ENCODE measurements at regions not wholly inside any gene's neighbourhood (a gene's known extent, or its start where the extent isn't known, plus 50 kb on each side); places are given as distances from the start of the nearest gene placed in this dataset.

DNA sequence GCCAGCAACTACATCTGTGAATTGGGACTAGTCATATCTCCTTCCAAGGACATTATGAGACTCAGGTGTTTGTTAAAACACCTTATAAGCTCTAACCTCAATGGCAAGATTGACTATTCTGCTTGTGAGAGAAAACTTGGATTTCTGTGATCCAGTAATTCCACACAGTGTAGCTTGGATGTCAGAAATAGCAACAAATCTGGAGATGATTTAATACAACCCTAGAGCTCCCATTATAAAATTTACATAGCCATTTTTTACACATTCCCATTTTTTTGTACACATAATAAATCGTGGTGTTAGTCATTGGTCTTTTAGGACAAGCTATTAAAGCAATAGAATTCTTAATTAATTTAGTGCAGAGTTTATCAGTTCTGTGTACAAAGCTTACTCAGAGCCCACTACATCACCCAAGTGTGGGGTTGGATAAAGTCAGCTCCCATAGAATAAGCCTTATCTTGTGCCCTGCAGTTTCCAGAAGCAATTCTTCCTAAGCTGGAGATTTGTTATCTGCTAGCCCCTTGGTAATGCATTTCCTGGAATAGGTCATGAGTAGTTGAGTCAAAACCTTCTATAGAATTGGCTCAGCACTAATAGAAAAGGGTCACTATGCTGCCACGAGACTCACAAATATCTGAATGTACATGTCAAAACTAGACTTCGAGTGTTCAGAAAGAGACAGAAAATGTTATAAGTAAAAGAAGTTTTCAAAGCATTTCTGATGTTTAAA, 434.0 kb upstream of the RUNX1 start:
- TF ChIP-seq, protein P1, sequence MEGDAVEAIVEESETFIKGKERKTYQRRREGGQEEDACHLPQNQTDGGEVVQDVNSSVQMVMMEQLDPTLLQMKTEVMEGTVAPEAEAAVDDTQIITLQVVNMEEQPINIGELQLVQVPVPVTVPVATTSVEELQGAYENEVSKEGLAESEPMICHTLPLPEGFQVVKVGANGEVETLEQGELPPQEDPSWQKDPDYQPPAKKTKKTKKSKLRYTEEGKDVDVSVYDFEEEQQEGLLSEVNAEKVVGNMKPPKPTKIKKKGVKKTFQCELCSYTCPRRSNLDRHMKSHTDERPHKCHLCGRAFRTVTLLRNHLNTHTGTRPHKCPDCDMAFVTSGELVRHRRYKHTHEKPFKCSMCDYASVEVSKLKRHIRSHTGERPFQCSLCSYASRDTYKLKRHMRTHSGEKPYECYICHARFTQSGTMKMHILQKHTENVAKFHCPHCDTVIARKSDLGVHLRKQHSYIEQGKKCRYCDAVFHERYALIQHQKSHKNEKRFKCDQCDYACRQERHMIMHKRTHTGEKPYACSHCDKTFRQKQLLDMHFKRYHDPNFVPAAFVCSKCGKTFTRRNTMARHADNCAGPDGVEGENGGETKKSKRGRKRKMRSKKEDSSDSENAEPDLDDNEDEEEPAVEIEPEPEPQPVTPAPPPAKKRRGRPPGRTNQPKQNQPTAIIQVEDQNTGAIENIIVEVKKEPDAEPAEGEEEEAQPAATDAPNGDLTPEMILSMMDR (IDR thresholded peaks at IDR 0.05) = no peak
- Histone ChIP-seq H3K27ac (no peak overlapping the region), H3K4me3 (no peak overlapping the region)
- no peak for DNase-seq (ENCODE audit: low spot score)

DNA sequence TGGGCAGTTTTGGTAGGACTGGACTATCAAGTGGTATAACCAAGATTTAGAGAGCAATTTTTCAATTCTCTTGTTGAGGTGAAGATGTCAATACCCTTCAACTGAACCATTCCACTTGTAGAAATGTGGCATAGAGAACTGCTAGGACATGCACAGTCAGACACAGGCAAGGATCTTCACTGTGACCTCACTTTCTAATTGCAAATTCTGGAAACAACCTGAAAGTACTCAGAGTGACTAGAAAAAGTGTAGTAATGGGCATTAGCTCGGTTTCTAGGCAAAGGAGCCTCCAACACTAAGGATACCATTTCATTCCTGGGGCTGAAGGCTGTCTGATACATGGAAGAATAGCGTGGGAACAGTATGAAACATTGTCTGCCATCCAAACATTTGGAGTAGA, 433.0 kb upstream of the RUNX1 start:
- no peak for DNase-seq (ENCODE audit: low spot score)
- TF ChIP-seq, protein P1 (IDR thresholded peaks at IDR 0.05) = no peak
- Histone ChIP-seq H3K4me3 (no peak overlapping the region), H3K27ac (no peak overlapping the region)

DNA sequence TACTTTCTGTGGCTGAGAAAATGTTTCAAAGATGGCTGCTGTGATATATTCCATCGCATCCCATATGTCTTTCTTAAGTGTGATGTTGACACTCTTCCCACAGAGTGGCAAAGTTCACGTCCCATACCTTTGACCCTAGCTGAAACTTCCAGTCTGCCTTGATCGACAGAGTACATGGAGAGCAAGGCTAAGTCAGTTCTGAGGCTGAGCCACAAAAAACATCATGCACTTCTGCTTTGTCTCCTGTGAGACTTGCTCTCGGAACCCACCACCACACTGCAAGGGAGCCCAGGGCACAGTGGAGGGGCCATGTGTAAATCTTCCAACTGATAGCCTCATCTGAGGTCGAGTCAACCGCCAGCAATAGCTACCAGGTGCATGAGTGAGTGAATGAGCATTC, 431.9 kb upstream of the RUNX1 start:
- Histone ChIP-seq H3K27ac (no peak overlapping the region), H3K4me3 (no peak overlapping the region)
- no peak for DNase-seq (ENCODE audit: low spot score)
- TF ChIP-seq, protein P1 (IDR thresholded peaks at IDR 0.05) = no peak

DNA sequence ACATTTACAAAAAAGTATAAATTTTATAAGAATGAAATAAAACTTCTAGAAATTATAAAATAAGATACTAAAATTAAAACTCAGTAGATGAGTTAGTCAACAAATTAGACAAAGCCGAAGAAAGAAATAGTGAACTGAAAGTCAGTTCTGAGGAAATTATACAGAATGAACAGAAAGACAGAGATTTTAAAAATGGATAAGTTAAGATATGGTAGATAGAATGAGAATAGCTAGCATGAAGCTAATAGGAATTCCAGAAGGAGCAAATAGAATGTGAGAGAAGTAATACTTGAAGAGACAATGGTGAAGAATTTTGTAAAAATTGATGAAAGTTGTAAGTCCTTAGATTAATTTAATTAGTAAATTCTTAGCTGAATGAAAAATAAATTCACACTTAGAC, 430.4 kb upstream of the RUNX1 start:
- Histone ChIP-seq H3K27ac (no peak overlapping the region), H3K4me3 (no peak overlapping the region)
- TF ChIP-seq, protein P1 (IDR thresholded peaks at IDR 0.05) = no peak
- DNase-seq (ENCODE audit: low spot score) = no peak

DNA sequence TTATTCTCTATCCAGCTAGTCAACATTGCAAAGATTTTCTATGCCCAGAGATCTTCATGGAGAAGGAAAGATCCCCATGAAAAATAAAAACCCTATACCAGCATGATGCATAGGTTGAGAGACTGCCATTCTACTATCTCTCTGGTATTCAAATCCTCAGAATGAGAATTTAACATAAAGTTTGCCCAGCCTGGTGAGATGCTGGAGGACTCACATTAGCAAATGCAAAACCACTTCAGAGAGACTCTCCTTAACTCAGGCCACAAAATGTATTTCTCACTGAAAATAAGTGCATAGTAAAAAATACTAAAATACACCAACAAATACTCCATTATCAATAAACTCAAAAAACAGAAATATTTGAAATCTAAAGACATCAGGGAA, 430.0 kb upstream of the RUNX1 start:
- Histone ChIP-seq H3K4me3 (no peak overlapping the region), H3K27ac (no peak overlapping the region)
- no peak for DNase-seq (ENCODE audit: low spot score)
- TF ChIP-seq, protein P1 (IDR thresholded peaks at IDR 0.05) = no peak

DNA sequence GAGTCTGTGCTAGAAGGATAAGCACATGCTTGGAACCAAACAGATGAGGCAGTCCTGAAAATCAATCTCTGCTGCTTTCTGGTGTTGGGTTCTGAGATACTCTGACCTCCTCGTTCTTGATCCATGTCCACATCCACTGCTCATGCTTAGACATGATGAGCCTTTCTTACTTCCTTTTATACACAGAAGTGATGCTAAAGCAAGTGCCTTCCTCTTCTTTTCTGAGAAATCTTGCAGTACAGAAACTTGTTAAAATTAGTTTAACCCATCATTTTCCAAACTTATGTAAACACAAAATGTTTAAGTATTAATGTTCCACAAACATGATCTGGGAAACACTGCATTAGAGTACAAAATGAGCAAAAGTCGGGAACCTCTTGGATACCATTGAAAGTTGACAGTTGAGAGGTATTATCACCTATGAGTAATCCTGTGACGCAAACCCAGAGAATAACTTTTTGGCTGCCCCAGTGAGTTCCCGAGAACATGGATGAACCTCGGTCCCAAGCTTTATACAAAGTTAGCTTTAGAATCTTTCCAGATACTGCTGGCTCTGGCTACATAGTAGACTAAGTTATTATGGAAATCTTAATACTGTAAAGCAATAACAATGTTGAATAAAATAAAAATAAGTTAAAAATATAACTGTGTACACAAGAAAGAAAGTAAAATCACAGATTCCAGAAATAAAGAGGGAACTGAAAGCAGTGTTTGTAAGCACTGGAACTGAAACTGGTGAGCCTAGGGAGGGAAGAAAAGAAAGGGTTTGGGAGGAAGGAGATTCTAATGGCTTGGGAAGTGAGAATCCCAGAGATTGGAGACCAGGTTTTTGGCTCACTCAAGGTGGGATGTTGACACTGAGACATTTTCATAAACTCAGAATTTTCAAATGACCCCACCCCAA, 429.3 kb upstream of the RUNX1 start:
- no peak for DNase-seq (ENCODE audit: low spot score)
- Histone ChIP-seq H3K4me3 (no peak overlapping the region), H3K27ac (peak overlapping the region in 1 of 2 donors; percentile 57)
- TF ChIP-seq, protein P1 (IDR thresholded peaks at IDR 0.05) = no peak
